ENCODE measurements at regions not wholly inside any gene's neighbourhood (a gene's known extent, or its start where the extent isn't known, plus 50 kb on each side); places are given as distances from the start of the nearest gene placed in this dataset.

DNA sequence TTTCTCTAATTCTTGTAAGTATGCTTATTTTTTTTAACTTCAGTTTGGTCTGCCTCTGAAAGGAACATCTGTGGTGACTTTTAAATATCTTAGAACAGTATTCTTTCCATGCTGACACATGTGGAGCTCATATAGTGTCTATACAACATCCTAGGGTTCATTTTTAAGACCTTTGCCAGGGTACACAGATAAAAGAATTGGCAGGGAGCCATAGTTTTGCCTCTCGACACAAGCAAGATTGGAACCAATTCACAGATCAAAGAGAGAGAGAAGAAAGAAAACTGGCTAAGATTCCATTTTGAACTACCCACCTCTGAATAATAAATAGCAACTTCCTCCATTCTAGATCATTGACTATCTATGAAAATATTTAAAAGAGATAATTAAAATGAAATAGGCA is 142.7 kb upstream of the ST6GAL2 start:
- no peaks in the 10 kb centered on the region for H3K9me3 ChIP-seq
- H3K27ac ChIP-seq, result no peak overlapping the region
- H3K27me3 ChIP-seq (replicated peaks; ENCODE audit: insufficient read depth), result no peaks in the 10 kb centered on the region
- DNase-seq (ENCODE audit: low spot score), result no peak
- no peaks in the 10 kb centered on the region for H3K36me3 ChIP-seq
- no peak overlapping the region for H3K4me3 ChIP-seq
- WGBS, result 21% methylated on average over 1 of the region's 1 CpG
- intact Hi-C loops (cut with DNase I), result no loop called here
- no peaks in the 10 kb centered on the region for H3K4me1 ChIP-seq (replicated peaks)
- TF ChIP-seq POLR2A (IDR thresholded peaks at IDR 0.05) (no peak), POLR2AphosphoS5 (IDR thresholded peaks at IDR 0.05) (no peak)
- TF ChIP-seq, protein P1, sequence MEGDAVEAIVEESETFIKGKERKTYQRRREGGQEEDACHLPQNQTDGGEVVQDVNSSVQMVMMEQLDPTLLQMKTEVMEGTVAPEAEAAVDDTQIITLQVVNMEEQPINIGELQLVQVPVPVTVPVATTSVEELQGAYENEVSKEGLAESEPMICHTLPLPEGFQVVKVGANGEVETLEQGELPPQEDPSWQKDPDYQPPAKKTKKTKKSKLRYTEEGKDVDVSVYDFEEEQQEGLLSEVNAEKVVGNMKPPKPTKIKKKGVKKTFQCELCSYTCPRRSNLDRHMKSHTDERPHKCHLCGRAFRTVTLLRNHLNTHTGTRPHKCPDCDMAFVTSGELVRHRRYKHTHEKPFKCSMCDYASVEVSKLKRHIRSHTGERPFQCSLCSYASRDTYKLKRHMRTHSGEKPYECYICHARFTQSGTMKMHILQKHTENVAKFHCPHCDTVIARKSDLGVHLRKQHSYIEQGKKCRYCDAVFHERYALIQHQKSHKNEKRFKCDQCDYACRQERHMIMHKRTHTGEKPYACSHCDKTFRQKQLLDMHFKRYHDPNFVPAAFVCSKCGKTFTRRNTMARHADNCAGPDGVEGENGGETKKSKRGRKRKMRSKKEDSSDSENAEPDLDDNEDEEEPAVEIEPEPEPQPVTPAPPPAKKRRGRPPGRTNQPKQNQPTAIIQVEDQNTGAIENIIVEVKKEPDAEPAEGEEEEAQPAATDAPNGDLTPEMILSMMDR (IDR thresholded peaks at IDR 0.05), result no peak

DNA sequence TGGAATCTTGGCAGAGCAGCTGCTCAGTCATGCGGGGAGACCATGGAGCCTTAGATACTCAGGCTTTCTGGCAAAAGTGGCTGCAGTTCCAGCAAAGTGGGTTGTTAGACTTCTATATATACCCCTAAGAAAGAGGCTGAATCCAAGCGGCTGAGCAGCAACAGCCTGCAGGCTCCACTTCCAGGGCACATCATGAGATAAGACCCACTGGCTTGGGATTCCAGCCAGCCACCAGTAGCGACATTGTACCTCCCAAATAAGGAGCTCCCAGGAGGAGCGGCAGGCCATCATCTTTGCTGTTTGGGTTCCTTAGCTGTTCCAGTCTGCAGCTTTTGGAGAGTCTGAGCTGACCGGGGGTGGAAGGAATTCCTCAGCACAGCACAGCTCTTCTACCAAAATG is 150.3 kb upstream of the ST6GAL2 start:
- Histone ChIP-seq H3K36me3 (no peaks in the 10 kb centered on the region), H3K9me3 (no peaks in the 10 kb centered on the region), H3K4me3 (no peak overlapping the region), H3K27me3 (replicated peaks; ENCODE audit: insufficient read depth) (no peaks in the 10 kb centered on the region), H3K4me1 (replicated peaks) (no peaks in the 10 kb centered on the region), H3K27ac (no peak overlapping the region)
- intact Hi-C loops (cut with DNase I), result no loop called here
- no peak for DNase-seq (ENCODE audit: low spot score)
- WGBS, result 89% methylated on average over 5 of the region's 5 CpGs
- TF ChIP-seq POLR2AphosphoS5 (IDR thresholded peaks at IDR 0.05) (no peak), POLR2A (IDR thresholded peaks at IDR 0.05) (no peak)
- TF ChIP-seq, protein P1 (IDR thresholded peaks at IDR 0.05), result no peak

DNA sequence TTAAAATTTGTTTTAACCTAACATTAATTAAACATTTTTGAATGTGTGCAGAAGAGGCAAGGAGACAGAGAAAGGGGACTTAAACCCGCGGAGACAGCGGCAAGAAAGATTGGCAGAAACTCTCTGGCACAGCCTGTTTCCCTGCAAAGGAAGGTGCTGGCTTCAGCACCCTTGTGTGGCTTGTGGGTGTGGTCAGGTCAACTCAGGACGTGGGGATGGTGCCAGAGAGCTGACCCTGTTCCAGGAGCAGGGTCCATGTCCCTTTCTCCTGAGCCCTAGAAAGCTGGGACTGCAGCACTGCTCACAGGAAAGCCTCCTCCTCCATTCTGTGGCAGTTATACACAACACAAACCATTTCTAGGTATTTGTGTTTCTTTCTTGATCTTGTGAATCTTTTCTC is 176.2 kb upstream of the ST6GAL2 start:
- WGBS, result 24% methylated on average over 4 of the region's 4 CpGs
- no peak for DNase-seq (ENCODE audit: low spot score)
- no peak overlapping the region for H3K27ac ChIP-seq
- intact Hi-C loops (cut with DNase I), result no loop called here
- no peaks in the 10 kb centered on the region for H3K36me3 ChIP-seq
- H3K27me3 ChIP-seq (replicated peaks; ENCODE audit: insufficient read depth), result no peaks in the 10 kb centered on the region
- H3K9me3 ChIP-seq, result no peaks in the 10 kb centered on the region
- H3K4me1 ChIP-seq (replicated peaks), result no peaks in the 10 kb centered on the region
- no peak for TF ChIP-seq POLR2AphosphoS5 (IDR thresholded peaks at IDR 0.05)
- TF ChIP-seq, protein P1 (IDR thresholded peaks at IDR 0.05), result no peak
- TF ChIP-seq POLR2A (IDR thresholded peaks at IDR 0.05), result no peak
- no peak overlapping the region for H3K4me3 ChIP-seq

DNA sequence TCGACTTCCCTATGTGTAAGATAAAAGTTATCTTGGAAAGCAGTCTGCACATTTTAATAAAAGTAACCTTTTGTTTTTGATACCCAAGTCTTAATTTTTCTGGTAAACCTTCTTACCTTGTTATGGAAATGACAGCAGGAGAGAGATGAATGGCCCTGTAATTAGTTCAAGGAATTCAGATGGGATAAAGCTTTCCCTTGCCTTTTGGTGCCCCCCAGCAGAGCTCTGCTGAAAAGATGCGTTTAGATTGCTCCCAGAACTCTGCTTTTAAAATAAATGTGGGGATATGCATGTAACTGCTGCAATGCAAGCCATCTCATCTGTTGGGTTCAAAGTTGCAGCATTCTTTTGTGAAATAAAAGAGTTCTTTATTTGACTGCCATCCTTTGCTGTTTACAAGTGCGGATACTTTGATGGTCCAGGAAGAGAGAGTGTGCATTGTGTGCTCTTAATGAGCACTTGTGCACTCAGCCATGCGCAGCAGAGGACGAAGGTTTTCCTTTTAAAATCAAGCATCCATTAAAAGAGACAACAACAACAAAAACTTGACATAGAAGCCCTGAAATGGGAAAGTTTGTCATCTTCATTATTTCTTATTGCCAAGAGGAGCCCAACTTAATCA is 176.7 kb upstream of the ST6GAL2 start:
- no peak for TF ChIP-seq POLR2AphosphoS5 (IDR thresholded peaks at IDR 0.05)
- no peak for TF ChIP-seq POLR2A (IDR thresholded peaks at IDR 0.05)
- TF ChIP-seq, protein P1 (IDR thresholded peaks at IDR 0.05), result no peak
- DNase-seq (ENCODE audit: low spot score), result no peak
- intact Hi-C loops (cut with DNase I), result no loop called here
- H3K27me3 ChIP-seq (replicated peaks; ENCODE audit: insufficient read depth), result no peaks in the 10 kb centered on the region
- 36% methylated on average over 5 of the region's 5 CpGs for whole genome bisulfite sequencing
- no peak overlapping the region for H3K4me3 ChIP-seq
- no peaks in the 10 kb centered on the region for H3K9me3 ChIP-seq
- H3K36me3 ChIP-seq, result no peaks in the 10 kb centered on the region
- no peaks in the 10 kb centered on the region for H3K4me1 ChIP-seq (replicated peaks)
- H3K27ac ChIP-seq, result no peak overlapping the region

DNA sequence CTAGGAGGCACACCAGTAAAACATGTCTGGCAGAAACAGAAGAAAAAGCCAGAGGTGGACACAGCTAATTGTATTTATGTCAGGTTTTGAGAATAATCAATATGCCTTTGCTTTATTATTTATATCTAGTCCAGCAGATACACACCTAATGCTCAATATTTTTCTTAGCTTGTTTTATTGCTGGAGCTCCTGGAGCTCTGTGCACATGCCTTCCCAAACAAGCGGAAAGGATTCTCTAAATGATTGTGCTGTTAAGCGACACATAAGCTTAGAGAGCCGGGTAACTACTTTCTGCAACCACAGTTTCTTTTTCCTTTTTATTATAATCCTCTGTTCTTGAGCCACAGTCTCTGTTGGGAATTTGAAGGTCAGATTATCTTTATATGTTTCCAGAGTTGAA is 177.3 kb upstream of the ST6GAL2 start:
- intact Hi-C loops (cut with DNase I), result no loop called here
- H3K4me3 ChIP-seq, result no peak overlapping the region
- 72% methylated on average over 3 of the region's 3 CpGs for WGBS

More for the DNA sequence above, 177.3 kb upstream of the ST6GAL2 start:
- TF ChIP-seq, protein P1 (IDR thresholded peaks at IDR 0.05), result no peak
- TF ChIP-seq POLR2A (IDR thresholded peaks at IDR 0.05) (no peak), POLR2AphosphoS5 (IDR thresholded peaks at IDR 0.05) (no peak)
- Histone ChIP-seq H3K27me3 (replicated peaks; ENCODE audit: insufficient read depth) (no peaks in the 10 kb centered on the region), H3K36me3 (no peaks in the 10 kb centered on the region), H3K27ac (no peak overlapping the region), H3K4me1 (replicated peaks) (no peaks in the 10 kb centered on the region), H3K9me3 (no peaks in the 10 kb centered on the region)
- no peak for DNase-seq (ENCODE audit: low spot score)
